Lower leg skin (tissue), 3 donors: ENCODE measurements at regions not wholly inside any gene's neighbourhood (a gene's known extent, or its start where the extent isn't known, plus 50 kb on each side); places are given as distances from the start of the nearest gene placed in this dataset.

ENCODE experiments used
- CTCF ChIP-seq, 3 donors: fragments of 450-650 bp; IDR thresholded peaks; one replicate each; pipeline ENCODE4 v1.5.1; 2016; ENCODE audit warnings: antibody characterized with exemption in 3 of 3, mild to moderate bottlenecking in 3 of 3, moderate library complexity in 2 of 3
- POLR2A ChIP-seq, 2 donors: fragments of 450-650 bp; IDR thresholded peaks; one replicate each; pipeline ENCODE4 v1.6.1; 2016 to 2017; ENCODE audit warnings: antibody characterized with exemption in 2 of 2, mild to moderate bottlenecking in 1 of 2, moderate library complexity in 1 of 2

- no peak for TF ChIP-seq POLR2A (IDR thresholded peaks at IDR 0.05)
- TF ChIP-seq CTCF (IDR thresholded peaks at IDR 0.05) = no peak
Observed at GRCh38 chr18:56107821-56108477, 520.0 kb upstream of the TCF4 start.
